GM23338 (cell line): ENCODE measurements at regions not wholly inside any gene's neighbourhood (a gene's known extent, or its start where the extent isn't known, plus 50 kb on each side); places are given as distances from the start of the nearest gene placed in this dataset.

Experiments used
- CREB1 ChIP-seq: fragments of 250-450 bp; sonication (Bioruptor Pico); IDR thresholded peaks from 2 replicates; pipeline ENCODE4 v1.5.0; 2020; ENCODE audit warnings: low read depth, mild to moderate bottlenecking, moderate library complexity
- EZH2 ChIP-seq: fragments of 200-600 bp; sonication (generic); IDR thresholded peaks from one replicate; pipeline ENCODE4 v1.8.0; 2017; ENCODE audit warnings: antibody characterized with exemption, mild to moderate bottlenecking, low read depth; ENCODE audit not compliant: unreplicated experiment
- EZH2phosphoT487 ChIP-seq: fragments of 200-600 bp; sonication (generic); IDR thresholded peaks from one replicate; pipeline ENCODE4 v1.8.1; 2018; ENCODE audit warnings: antibody characterized with exemption; ENCODE audit not compliant: unreplicated experiment
- NANOG ChIP-seq: IDR thresholded peaks from 2 replicates; pipeline ENCODE4 v1.6.1; 2016; ENCODE audit warnings: antibody characterized with exemption, borderline replicate concordance
- POLR2AphosphoS5 ChIP-seq: IDR thresholded peaks from 2 replicates; pipeline ENCODE4 v1.6.1; 2016; ENCODE audit warnings: antibody characterized with exemption, low read depth
- REST ChIP-seq: IDR thresholded peaks from one replicate; pipeline ENCODE4 v1.6.1; 2018; ENCODE audit warnings: antibody characterized with exemption; ENCODE audit not compliant: unreplicated experiment
- STAT1 ChIP-seq: IDR thresholded peaks from one replicate; pipeline ENCODE4 v1.6.1; 2016; ENCODE audit warnings: antibody characterized with exemption; ENCODE audit not compliant: unreplicated experiment
- TF ChIP-seq, protein P1 (sequence below), 2 experiments: fragments of 200-600 bp in 1 of 2; sonication (generic) in 1 of 2; conservative IDR thresholded peaks; 2 replicates each; pipeline versions ENCODE4 v1.5.1 to v1.6.1; 2016 to 2017; ENCODE audit warnings: antibody characterized with exemption in 2 of 2, low read depth in 2 of 2, mild to moderate bottlenecking in 2 of 2, moderate library complexity in 1 of 2
- TF ChIP-seq, protein P2 (sequence below): IDR thresholded peaks from 2 replicates; pipeline ENCODE4 v1.6.1; 2016; ENCODE audit warnings: antibody characterized with exemption

- TF ChIP-seq EZH2 = no peak
- TF ChIP-seq, protein P1, sequence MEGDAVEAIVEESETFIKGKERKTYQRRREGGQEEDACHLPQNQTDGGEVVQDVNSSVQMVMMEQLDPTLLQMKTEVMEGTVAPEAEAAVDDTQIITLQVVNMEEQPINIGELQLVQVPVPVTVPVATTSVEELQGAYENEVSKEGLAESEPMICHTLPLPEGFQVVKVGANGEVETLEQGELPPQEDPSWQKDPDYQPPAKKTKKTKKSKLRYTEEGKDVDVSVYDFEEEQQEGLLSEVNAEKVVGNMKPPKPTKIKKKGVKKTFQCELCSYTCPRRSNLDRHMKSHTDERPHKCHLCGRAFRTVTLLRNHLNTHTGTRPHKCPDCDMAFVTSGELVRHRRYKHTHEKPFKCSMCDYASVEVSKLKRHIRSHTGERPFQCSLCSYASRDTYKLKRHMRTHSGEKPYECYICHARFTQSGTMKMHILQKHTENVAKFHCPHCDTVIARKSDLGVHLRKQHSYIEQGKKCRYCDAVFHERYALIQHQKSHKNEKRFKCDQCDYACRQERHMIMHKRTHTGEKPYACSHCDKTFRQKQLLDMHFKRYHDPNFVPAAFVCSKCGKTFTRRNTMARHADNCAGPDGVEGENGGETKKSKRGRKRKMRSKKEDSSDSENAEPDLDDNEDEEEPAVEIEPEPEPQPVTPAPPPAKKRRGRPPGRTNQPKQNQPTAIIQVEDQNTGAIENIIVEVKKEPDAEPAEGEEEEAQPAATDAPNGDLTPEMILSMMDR (conservative IDR thresholded peaks at IDR 0.05; ENCODE audit: low read depth in 2 of 2) = no peak
- TF ChIP-seq POLR2AphosphoS5 = no peak
- no peak for TF ChIP-seq EZH2phosphoT487
- TF ChIP-seq REST = no peak
- no peak for TF ChIP-seq STAT1
- TF ChIP-seq NANOG = no peak
- TF ChIP-seq, protein P2, sequence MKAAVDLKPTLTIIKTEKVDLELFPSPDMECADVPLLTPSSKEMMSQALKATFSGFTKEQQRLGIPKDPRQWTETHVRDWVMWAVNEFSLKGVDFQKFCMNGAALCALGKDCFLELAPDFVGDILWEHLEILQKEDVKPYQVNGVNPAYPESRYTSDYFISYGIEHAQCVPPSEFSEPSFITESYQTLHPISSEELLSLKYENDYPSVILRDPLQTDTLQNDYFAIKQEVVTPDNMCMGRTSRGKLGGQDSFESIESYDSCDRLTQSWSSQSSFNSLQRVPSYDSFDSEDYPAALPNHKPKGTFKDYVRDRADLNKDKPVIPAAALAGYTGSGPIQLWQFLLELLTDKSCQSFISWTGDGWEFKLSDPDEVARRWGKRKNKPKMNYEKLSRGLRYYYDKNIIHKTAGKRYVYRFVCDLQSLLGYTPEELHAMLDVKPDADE = no peak
- TF ChIP-seq CREB1 (CRISPR knock-in tag) = no peak
Measured at GRCh38 chr13:47407808-47408207, 511.0 kb upstream of the HTR2A start.
